Stimulated activated memory B cell treated with anti-CD40 and anti-IgM and Interleukin-4, amounts not matched to agents 10 μg/mL and 1 μg/mL and 100 μg/mL, for 72 hours (primary cell): ENCODE measurements at regions not wholly inside any gene's neighbourhood (a gene's known extent, or its start where the extent isn't known, plus 50 kb on each side); places are given as distances from the start of the nearest gene placed in this dataset.

Source experiments
- ATAC-seq: fragments of 150-1000 bp; cut with Tn5 transposase; 2 replicates; pipeline ENCODE4 v1.10.0; 2021
- H3K27ac Mint-ChIP-seq: one replicate; pipeline ENCODE4 v1.8.0; 2022; ENCODE audit warnings: mild to moderate bottlenecking, mixed read lengths
- H3K27me3 Mint-ChIP-seq: one replicate; pipeline ENCODE4 v1.8.0; 2022; ENCODE audit warnings: mixed read lengths
- H3K36me3 Mint-ChIP-seq: one replicate; pipeline ENCODE4 v1.8.0; 2022; ENCODE audit warnings: mixed read lengths
- H3K4me1 Mint-ChIP-seq: one replicate; pipeline ENCODE4 v1.8.0; 2022; ENCODE audit warnings: mixed read lengths
- H3K4me3 Mint-ChIP-seq: one replicate; pipeline ENCODE4 v1.8.0; 2022; ENCODE audit warnings: mild to moderate bottlenecking, moderate library complexity, mixed read lengths
- H3K9me3 Mint-ChIP-seq: one replicate; pipeline ENCODE4 v1.8.0; 2022; ENCODE audit warnings: mixed read lengths

DNA sequence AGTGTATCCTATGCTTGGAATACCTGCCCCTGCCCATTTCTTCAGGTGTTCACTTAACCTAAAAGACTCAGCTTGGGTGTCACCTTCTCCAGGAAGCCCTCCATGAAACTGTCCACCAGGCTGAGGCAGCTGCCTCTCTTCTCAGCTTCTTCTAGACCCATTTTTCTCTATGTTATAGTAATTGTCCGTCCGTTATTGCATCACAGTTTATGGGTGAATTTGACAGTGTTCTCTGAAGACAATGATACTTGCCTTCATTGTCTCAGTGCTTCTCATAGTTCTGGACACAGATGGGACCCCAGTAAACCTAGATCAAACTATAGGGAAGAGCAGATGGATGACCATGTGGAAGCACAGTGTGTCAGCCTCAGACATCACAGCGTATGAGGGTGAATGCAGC is 238.0 kb upstream of the MOCS1 start:
- peaks cover 56% of the 10 kb centered on the region for H3K27me3 Mint-ChIP-seq
- no peak overlapping the region for H3K27ac Mint-ChIP-seq
- no peak for ATAC-seq
- H3K36me3 Mint-ChIP-seq, result peaks cover 6% of the 10 kb centered on the region
- H3K4me1 Mint-ChIP-seq, result no peaks in the 10 kb centered on the region
- H3K4me3 Mint-ChIP-seq, result no peak overlapping the region
- peaks cover 7% of the 10 kb centered on the region for H3K9me3 Mint-ChIP-seq

DNA sequence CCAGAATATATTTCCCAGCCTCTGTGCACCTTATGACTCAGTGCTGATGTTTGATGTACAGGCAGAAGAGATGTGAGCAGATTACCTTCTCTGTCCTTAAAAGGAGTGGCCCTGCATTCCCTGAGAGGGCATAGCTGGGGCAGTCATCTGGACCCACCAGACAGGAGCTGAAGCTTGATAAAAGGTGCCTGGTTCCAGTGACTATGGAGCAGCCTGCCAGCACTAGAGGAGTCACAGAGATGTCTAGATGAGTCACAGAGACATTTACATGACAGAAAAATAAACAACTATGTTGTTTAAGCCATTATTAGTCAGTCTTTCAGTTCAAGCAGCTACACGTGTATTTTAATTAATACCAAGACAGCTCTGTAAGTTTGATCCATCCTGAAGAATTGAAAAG is 237.1 kb upstream of the MOCS1 start:
- Mint-ChIP-seq H3K27me3 (peaks cover 49% of the 10 kb centered on the region), H3K36me3 (no peaks in the 10 kb centered on the region), H3K27ac (no peak overlapping the region), H3K4me1 (no peaks in the 10 kb centered on the region), H3K4me3 (no peak overlapping the region), H3K9me3 (no peaks in the 10 kb centered on the region)
- no peak for ATAC-seq

GRCh38 chr6:40170856-40171255 is 236.6 kb upstream of the MOCS1 start:
- H3K27me3 Mint-ChIP-seq, result peaks cover 44% of the 10 kb centered on the region
- no peak overlapping the region for H3K4me3 Mint-ChIP-seq
- H3K9me3 Mint-ChIP-seq, result no peaks in the 10 kb centered on the region
- H3K27ac Mint-ChIP-seq, result no peak overlapping the region
- no peaks in the 10 kb centered on the region for H3K4me1 Mint-ChIP-seq
- no peaks in the 10 kb centered on the region for H3K36me3 Mint-ChIP-seq
- no peak for ATAC-seq

GRCh38 chr6:40169878-40170277 is 235.6 kb upstream of the MOCS1 start:
- peaks cover 37% of the 10 kb centered on the region for H3K27me3 Mint-ChIP-seq
- no peak overlapping the region for H3K4me3 Mint-ChIP-seq
- no peaks in the 10 kb centered on the region for H3K4me1 Mint-ChIP-seq
- ATAC-seq, result no peak
- H3K27ac Mint-ChIP-seq, result no peak overlapping the region
- no peaks in the 10 kb centered on the region for H3K36me3 Mint-ChIP-seq
- no peaks in the 10 kb centered on the region for H3K9me3 Mint-ChIP-seq

DNA sequence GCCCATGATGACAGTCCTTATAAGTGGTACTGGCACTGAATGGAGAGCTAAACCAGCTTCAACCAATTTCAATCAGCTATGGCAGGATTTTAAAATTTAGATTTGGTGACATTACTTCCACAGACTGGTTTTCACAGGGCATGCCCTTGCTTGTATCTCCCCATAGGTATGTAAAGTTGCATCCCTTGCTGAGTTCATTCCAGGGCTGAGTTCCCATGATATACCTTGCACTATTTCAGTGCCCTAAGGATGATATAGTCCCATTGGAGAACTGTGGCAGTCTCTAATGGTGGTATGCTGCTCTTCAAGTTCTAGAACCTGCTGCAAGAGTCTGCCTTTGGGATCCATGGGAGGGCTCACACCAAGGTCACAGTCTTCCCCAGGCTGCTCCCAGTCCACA is 232.7 kb upstream of the MOCS1 start:
- no peak overlapping the region for H3K4me3 Mint-ChIP-seq
- ATAC-seq, result no peak
- H3K27ac Mint-ChIP-seq, result no peak overlapping the region
- no peaks in the 10 kb centered on the region for H3K4me1 Mint-ChIP-seq
- no peaks in the 10 kb centered on the region for H3K9me3 Mint-ChIP-seq
- peaks cover 47% of the 10 kb centered on the region for H3K27me3 Mint-ChIP-seq
- no peaks in the 10 kb centered on the region for H3K36me3 Mint-ChIP-seq

DNA sequence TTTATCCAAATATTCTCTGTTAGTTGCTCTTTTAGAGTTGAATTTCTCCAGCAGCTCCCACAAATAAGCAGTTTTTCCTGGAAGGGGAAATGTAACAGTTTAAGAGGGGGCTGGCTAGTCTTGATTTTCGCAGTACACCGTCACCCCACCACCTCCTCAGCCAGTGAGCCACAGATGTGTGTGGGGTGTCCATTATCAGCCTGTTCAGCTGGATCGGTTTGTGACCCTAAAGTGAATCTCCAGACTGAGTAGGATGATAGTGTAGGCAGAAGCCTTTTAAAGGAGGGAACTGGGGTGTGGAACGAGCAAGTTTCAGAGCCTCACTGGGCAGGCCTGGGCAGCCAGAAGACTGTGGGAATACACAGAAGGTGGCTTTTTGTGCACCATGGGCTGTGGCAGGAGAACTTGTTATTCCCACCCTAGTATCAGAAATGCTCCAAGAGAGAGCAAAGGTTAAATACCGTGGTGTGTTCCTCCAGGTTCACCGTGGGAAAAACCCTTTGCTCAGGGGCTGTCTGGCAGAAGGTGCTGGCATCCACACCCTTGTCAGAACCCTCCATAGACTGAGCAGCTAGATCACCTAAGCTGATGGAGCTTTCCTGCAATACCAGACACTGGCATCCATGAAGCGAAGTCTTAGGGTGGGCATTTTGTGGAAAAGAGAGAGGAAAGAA is 230.9 kb upstream of the MOCS1 start:
- no peak overlapping the region for H3K4me3 Mint-ChIP-seq
- no peak for ATAC-seq
- no peaks in the 10 kb centered on the region for H3K4me1 Mint-ChIP-seq

DNA sequence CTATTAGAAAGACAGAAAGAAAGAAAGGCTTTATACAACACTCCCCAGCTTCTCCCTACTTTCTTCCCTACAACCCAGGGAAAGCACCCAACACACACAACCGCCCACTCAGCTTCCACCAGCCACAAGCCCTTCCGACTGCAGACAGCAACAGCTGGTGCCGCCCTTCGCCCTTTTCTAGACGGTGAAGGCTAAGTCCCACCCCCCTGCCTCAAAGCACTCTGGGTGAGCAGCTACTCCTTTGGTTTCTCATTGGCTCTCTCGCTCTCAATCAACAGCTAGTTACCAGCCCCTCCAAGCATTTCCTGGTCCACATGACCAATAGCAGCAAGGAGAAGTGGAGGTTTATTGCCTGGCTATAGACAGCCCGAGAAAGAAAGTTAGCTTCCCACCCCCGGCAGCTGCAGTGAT is 230.1 kb upstream of the MOCS1 start:
- Mint-ChIP-seq H3K27ac (no peak overlapping the region), H3K36me3 (no peaks in the 10 kb centered on the region), H3K4me3 (no peak overlapping the region), H3K4me1 (no peaks in the 10 kb centered on the region), H3K9me3 (no peaks in the 10 kb centered on the region), H3K27me3 (peaks cover 32% of the 10 kb centered on the region)
- no peak for ATAC-seq

More for the DNA sequence above, 230.9 kb upstream of the MOCS1 start:
- no peaks in the 10 kb centered on the region for H3K36me3 Mint-ChIP-seq
- no peak overlapping the region for H3K27ac Mint-ChIP-seq
- H3K27me3 Mint-ChIP-seq, result peaks cover 40% of the 10 kb centered on the region
- no peaks in the 10 kb centered on the region for H3K9me3 Mint-ChIP-seq

GRCh38 chr6:40163924-40164323 is 229.7 kb upstream of the MOCS1 start:
- Mint-ChIP-seq H3K27ac (no peak overlapping the region), H3K36me3 (no peaks in the 10 kb centered on the region), H3K4me1 (no peaks in the 10 kb centered on the region), H3K9me3 (no peaks in the 10 kb centered on the region), H3K27me3 (peaks cover 28% of the 10 kb centered on the region), H3K4me3 (no peak overlapping the region)
- no peak for ATAC-seq

- H3K4me1 Mint-ChIP-seq, result no peaks in the 10 kb centered on the region
- H3K9me3 Mint-ChIP-seq, result no peaks in the 10 kb centered on the region
- no peaks in the 10 kb centered on the region for H3K36me3 Mint-ChIP-seq
- H3K4me3 Mint-ChIP-seq, result no peak overlapping the region
- H3K27ac Mint-ChIP-seq, result no peak overlapping the region
- ATAC-seq, result no peak
- peaks cover 9% of the 10 kb centered on the region for H3K27me3 Mint-ChIP-seq
Measured at GRCh38 chr6:40162074-40162473, 227.8 kb upstream of the MOCS1 start.

GRCh38 chr6:40160826-40161225 is 226.6 kb upstream of the MOCS1 start:
- Mint-ChIP-seq H3K36me3 (no peaks in the 10 kb centered on the region), H3K4me1 (no peaks in the 10 kb centered on the region), H3K27me3 (peaks cover 9% of the 10 kb centered on the region), H3K4me3 (no peak overlapping the region), H3K9me3 (no peaks in the 10 kb centered on the region), H3K27ac (no peak overlapping the region)
- ATAC-seq, result no peak

DNA sequence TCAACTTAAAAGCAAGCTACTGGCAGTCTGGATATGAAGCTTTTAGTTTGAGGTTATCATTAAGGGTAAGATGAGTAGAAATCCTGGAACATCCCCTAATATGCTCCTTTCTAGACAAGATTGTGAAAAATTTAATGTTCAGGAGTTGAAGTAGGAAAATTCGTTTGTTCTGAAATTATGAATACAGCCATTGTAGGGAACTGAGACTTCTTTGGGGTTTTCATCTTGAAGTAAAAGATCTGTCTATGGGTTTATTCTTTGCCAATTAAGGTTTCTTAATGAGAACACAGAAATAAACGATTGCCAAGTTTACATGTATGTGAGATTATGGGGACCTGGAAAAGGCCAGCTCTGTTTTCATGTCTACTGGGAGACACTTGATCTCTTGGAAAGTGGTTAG is 225.6 kb upstream of the MOCS1 start:
- no peaks in the 10 kb centered on the region for H3K9me3 Mint-ChIP-seq
- H3K36me3 Mint-ChIP-seq, result no peaks in the 10 kb centered on the region
- H3K4me1 Mint-ChIP-seq, result no peaks in the 10 kb centered on the region
- no peak for ATAC-seq
- H3K4me3 Mint-ChIP-seq, result no peak overlapping the region
- no peak overlapping the region for H3K27ac Mint-ChIP-seq
- peaks cover 9% of the 10 kb centered on the region for H3K27me3 Mint-ChIP-seq

DNA sequence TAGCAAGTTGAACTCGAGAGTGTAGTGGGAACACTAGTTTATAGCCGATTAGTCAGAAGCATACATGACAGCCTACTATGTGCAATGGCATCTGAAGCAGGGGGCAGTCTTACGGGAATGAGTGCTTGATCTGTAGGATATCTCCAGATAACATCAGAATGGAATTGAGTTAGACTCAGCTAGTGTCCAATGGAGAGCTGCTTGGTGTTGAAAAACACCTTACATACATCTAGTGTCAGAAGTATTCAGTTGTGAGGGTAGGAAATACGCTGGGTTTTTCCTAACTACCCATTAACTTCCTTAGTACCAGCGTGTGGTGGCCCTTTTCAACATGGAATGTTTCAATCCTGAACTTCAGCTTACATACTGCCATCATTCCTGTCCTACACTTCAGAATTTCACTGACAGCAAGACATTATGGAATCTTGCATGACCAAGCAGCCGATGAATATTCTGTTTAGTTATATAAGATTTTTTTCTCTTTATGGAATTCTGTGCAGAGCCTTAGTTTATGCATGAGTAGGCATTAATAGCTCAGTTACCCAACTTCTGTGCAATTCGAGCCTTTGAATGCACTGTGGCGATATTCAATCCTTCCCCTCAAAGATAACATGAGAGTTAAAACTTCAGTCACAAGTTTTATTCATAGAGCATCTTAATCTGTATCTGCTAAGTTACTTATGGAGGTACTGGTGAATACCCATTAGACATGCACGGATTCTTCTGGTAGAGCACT is 218.6 kb upstream of the MOCS1 start:
- Mint-ChIP-seq H3K27me3 (no peaks in the 10 kb centered on the region), H3K4me1 (peaks cover 31% of the 10 kb centered on the region), H3K4me3 (no peak overlapping the region), H3K36me3 (no peaks in the 10 kb centered on the region), H3K9me3 (peaks cover 3% of the 10 kb centered on the region), H3K27ac (no peak overlapping the region)
- no peak for ATAC-seq

DNA sequence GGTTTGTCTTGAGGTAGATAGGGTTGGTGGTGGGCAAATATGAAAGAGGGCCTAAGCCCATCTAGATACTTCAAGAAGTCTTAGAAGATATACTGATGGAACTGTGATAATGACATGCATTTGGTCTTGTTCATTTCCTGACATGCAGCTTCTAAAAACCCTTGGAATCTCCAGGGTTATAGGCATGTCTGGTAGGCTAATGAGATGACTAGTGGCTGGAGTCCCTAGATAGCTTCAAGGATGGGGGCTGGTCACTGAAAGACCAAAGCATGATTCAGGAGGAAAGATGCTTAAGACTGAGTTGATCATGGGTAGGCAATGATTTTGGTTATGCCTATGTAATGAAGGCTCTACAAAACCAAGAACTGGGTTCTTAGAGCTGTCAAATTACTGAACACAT is 217.9 kb upstream of the MOCS1 start:
- peak overlapping the region; percentile 15 for H3K27ac Mint-ChIP-seq
- peaks cover 3% of the 10 kb centered on the region for H3K9me3 Mint-ChIP-seq
- no peaks in the 10 kb centered on the region for H3K27me3 Mint-ChIP-seq
- peaks cover 37% of the 10 kb centered on the region for H3K4me1 Mint-ChIP-seq
- no peak for ATAC-seq
- H3K36me3 Mint-ChIP-seq, result no peaks in the 10 kb centered on the region
- H3K4me3 Mint-ChIP-seq, result no peak overlapping the region

GRCh38 chr6:40148882-40149573 is 214.8 kb upstream of the MOCS1 start:
- Mint-ChIP-seq H3K27ac (peak overlapping the region; percentile 57), H3K4me3 (no peak overlapping the region), H3K36me3 (no peaks in the 10 kb centered on the region), H3K9me3 (peaks cover 3% of the 10 kb centered on the region), H3K4me1 (peaks cover 42% of the 10 kb centered on the region), H3K27me3 (no peaks in the 10 kb centered on the region)
- ATAC-seq, result peak; percentile 99

- no peak for ATAC-seq
- Mint-ChIP-seq H3K36me3 (no peaks in the 10 kb centered on the region), H3K27me3 (no peaks in the 10 kb centered on the region), H3K9me3 (peaks cover 3% of the 10 kb centered on the region), H3K4me1 (peaks cover 42% of the 10 kb centered on the region), H3K27ac (no peak overlapping the region), H3K4me3 (no peak overlapping the region)
Measured at GRCh38 chr6:40146902-40147301, 212.6 kb upstream of the MOCS1 start.

DNA sequence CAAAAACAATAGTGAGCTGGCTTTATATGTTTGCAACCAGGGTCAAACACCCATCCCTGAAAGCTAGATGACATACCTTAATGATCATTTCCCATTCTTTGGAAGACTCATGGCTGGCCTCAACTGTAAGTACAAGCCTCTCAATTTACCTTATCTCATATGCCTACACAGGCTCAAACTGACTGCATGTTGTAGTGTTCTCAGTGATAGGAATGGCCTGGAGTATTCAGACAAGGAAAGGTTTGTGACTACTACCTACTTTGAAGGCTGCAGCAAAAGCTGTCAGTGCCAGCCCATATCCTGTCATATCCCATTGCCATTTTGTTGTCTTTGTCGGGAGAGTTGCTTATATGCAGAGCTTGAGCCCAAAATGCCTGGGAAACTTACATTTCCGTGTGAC is 205.2 kb upstream of the MOCS1 start:
- H3K27ac Mint-ChIP-seq, result no peak overlapping the region
- peaks cover 16% of the 10 kb centered on the region for H3K4me1 Mint-ChIP-seq
- H3K36me3 Mint-ChIP-seq, result no peaks in the 10 kb centered on the region
- H3K27me3 Mint-ChIP-seq, result no peaks in the 10 kb centered on the region
- ATAC-seq, result no peak
- peaks cover 5% of the 10 kb centered on the region for H3K9me3 Mint-ChIP-seq
- no peak overlapping the region for H3K4me3 Mint-ChIP-seq
